ENCODE measurements at regions not wholly inside any gene's neighbourhood (a gene's known extent, or its start where the extent isn't known, plus 50 kb on each side); places are given as distances from the start of the nearest gene placed in this dataset.

GRCh38 chr3:56989977-56990640, 70.4 kb upstream of the SPATA12 start:
- no peak for TF ChIP-seq EZH2phosphoT487 (IDR thresholded peaks at IDR 0.05; ENCODE audit: insufficient read depth, low read depth)
- TF ChIP-seq EZH2 (IDR thresholded peaks at IDR 0.05; ENCODE audit: insufficient read depth, poor library complexity, severe bottlenecking), result no peak
